Thoracic aorta (tissue), 2 donors: ENCODE measurements at regions not wholly inside any gene's neighbourhood (a gene's known extent, or its start where the extent isn't known, plus 50 kb on each side); places are given as distances from the start of the nearest gene placed in this dataset.

Experiments
- ATAC-seq: fragments of 150-250 bp; one replicate; pipeline ENCODE4 v1.8.0; 2017; ENCODE audit warnings: low read depth; ENCODE audit not compliant: insufficient number of reproducible peaks, low FRiP score
- DNase-seq: peaks from one replicate; pipeline ENCODE4 v3.0.0-alpha.2; 2020; ENCODE audit warnings: low spot score
- H3K27ac ChIP-seq, 2 donors: fragments of 200-600 bp; sonication (generic); 1 replicate in 1 of 2; 2 replicates in 1 of 2; pipeline ENCODE4 v1.5.1; 2016; ENCODE audit warnings: mild to moderate bottlenecking in 2 of 2, moderate library complexity in 2 of 2
- H3K27me3 ChIP-seq: fragments of 200-600 bp; sonication (generic); replicated peaks from 2 replicates; pipeline ENCODE4 v1.6.0; 2016; ENCODE audit warnings: mild to moderate bottlenecking; ENCODE audit not compliant: insufficient read depth
- H3K36me3 ChIP-seq: fragments of 200-600 bp; sonication (generic); one replicate; pipeline ENCODE4 v1.5.1; 2016
- H3K4me1 ChIP-seq, 2 donors: fragments of 200-600 bp; sonication (generic); 1 replicate in 1 of 2; 2 replicates in 1 of 2; pipeline versions ENCODE4 v1.5.1 to v1.6.0; 2016; ENCODE audit warnings: low read depth in 2 of 2, mild to moderate bottlenecking in 1 of 2; ENCODE audit not compliant: control insufficient read depth in 1 of 2
- H3K4me3 ChIP-seq: fragments of 200-600 bp; sonication (generic); 2 replicates; pipeline ENCODE4 v1.5.1; 2016; ENCODE audit warnings: mild to moderate bottlenecking
- H3K9me3 ChIP-seq: fragments of 200-600 bp; sonication (generic); 2 replicates; pipeline ENCODE4 v1.5.1; 2016
- CTCF ChIP-seq: fragments of 200-600 bp; sonication (generic); IDR thresholded peaks from one replicate; pipeline ENCODE4 v1.5.1; 2019; ENCODE audit warnings: antibody characterized with exemption

DNA sequence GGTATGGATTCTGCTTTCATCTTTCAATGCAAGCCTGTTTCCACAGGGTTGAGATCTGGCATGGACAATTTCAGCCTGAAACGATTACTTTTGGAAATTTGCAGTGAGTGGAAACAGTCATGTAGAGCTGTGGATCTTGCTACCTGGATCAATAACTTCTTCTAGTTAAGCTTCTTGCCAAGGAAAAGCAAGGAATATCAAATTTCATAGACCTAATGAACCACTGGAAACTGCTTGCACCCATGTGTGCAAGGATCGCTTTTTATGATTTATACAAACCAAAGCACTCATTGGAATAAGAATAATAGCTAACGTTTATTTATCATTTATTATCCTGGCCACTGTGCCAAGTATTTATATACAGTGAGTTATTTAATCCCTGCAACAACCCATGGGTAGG, 392.8 kb downstream of the KCNRG start:
- no peak overlapping the region for H3K27ac ChIP-seq
- H3K4me3 ChIP-seq: no peak overlapping the region
- DNase-seq: no peak
- H3K27me3 ChIP-seq: no peaks in the 10 kb centered on the region
- TF ChIP-seq CTCF: no peak
- H3K9me3 ChIP-seq: no peaks in the 10 kb centered on the region
- H3K36me3 ChIP-seq: no peaks in the 10 kb centered on the region
- ATAC-seq: no peak
- peaks cover 16 to 26% of the 10 kb centered on the region in 2 donors for H3K4me1 ChIP-seq

DNA sequence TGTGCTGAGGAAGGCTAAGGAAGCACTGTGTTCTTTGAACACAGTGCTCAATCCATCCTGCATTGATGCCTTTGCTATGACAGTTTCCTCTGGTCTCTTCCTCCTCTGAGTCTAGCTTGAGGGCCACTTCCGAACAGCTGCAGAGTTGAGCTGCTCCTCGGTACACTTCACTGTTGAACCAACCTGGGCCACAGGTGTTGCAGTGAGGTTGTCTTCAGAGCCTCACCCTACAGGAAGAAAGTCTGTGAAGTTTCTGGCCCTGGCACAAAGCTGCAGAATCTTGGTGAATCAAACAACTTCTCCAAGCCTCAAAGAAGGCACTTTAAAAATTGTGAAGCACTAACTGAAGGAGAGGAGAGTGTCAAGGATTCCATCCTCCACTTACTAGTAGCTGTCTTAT, 394.0 kb downstream of the KCNRG start:
- Histone ChIP-seq H3K36me3 (no peaks in the 10 kb centered on the region), H3K27ac (no peak overlapping the region), H3K4me3 (no peak overlapping the region), H3K27me3 (no peaks in the 10 kb centered on the region), H3K4me1 (peaks cover 18 to 36% of the 10 kb centered on the region in 2 donors), H3K9me3 (no peaks in the 10 kb centered on the region)
- no peak for DNase-seq
- TF ChIP-seq CTCF: no peak
- no peak for ATAC-seq

DNA sequence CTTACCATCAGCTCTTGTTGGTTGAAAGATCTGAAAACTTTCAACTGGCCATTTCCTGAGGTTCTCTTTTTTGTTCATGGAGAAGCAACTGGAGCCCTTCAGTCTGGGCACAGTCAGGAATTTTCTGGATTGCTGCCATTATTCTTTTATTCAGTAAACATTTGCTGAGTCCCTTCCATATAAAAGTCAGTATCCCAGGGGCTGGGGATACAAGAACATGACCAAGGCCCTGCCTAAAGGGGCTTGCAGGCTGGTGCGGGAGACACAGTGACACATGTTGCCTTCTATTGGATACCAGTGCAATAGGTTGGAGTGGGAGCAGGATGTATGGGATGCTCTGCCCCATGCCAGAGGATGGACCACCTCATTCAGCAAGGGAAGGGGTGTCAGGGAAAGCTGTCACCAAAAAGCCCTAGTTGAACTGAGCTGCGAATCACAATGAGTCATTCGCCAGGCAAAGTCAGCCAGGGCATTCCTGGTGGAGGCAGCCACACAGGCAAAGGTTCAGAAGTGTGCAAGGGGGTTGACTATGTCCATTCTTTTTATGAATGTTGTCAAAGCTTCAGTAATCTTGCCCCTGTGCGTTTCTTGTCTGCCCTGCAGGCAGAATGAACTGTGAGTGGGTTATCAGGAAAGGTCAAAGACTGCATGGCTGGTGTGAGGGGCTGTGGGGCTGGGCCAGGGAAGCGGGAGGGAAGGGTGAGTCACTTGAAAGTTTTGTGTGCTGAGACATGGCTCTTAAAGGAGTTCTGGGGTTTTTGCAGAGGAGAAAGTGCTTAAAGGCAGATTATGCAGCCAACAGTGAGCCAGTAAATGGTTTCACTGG, 395.9 kb downstream of the KCNRG start:
- TF ChIP-seq CTCF: no peak
- H3K4me3 ChIP-seq: peak overlapping the region; percentile 39
- H3K27me3 ChIP-seq: no peaks in the 10 kb centered on the region
- H3K4me1 ChIP-seq: peaks cover 18 to 36% of the 10 kb centered on the region in 2 donors
- peak overlapping the region; percentile 64 to 65 for H3K27ac ChIP-seq
- peak; percentile 92 for ATAC-seq
- no peaks in the 10 kb centered on the region for H3K36me3 ChIP-seq
- peak; percentile 13 for DNase-seq
- H3K9me3 ChIP-seq: no peaks in the 10 kb centered on the region

GRCh38 chr13:50412046-50412617, 396.9 kb downstream of the KCNRG start:
- ATAC-seq: no peak
- Histone ChIP-seq H3K4me1 (peaks cover 18 to 36% of the 10 kb centered on the region in 2 donors), H3K27ac (peak overlapping the region in 1 of 2 donors; percentile 64), H3K9me3 (no peaks in the 10 kb centered on the region), H3K36me3 (no peaks in the 10 kb centered on the region), H3K27me3 (no peaks in the 10 kb centered on the region), H3K4me3 (no peak overlapping the region)
- no peak for TF ChIP-seq CTCF
- no peak for DNase-seq

DNA sequence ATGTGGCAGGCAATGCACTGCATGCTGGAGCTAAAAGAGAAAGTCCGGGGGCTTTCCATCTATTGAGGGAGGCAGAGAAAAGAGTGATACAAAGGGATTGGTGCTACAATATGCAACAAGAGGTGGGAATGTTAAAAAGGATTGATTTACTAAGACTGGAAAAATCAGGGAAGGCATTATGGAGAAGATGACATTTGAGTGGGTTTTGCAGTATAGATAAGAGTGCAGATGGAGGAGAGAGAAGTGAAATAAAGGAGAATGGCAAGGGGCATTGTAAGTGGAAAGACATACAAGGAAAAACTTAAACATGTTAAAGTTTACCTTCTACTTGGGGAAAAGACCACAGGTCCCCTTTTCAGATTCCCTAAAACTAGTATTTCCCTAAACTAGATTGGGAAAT, 399.4 kb downstream of the KCNRG start:
- Histone ChIP-seq H3K4me1 (peaks cover 23 to 44% of the 10 kb centered on the region in 2 donors), H3K27ac (no peak overlapping the region), H3K4me3 (no peak overlapping the region), H3K27me3 (no peaks in the 10 kb centered on the region), H3K9me3 (no peaks in the 10 kb centered on the region), H3K36me3 (no peaks in the 10 kb centered on the region)
- no peak for TF ChIP-seq CTCF
- DNase-seq (no peak), ATAC-seq (no peak)
